MCF 10A (cell line): ENCODE measurements at regions not wholly inside any gene's neighbourhood (a gene's known extent, or its start where the extent isn't known, plus 50 kb on each side); places are given as distances from the start of the nearest gene placed in this dataset.

ENCODE experiments used
- BruUV-seq: library from RNA; stranded (reverse); fragments of 400-500 nt; replicated peaks from 2 replicates; lab custom pipeline; 2021; lab: Mats Ljungman, UMichigan
- CTCF ChIA-PET: fragments of 300-600 bp; sonication (Branson Sonifier 250); formaldehyde crosslinking; extraction: SDS; loops from one replicate; lab custom pipeline; 2021; ENCODE audit warnings: antibody characterized with exemption, inconsistent platforms; lab: Yijun Ruan, JAX
- POLR2A ChIA-PET: fragments of 300-600, 350-650 bp; sonication (Branson Sonifier 250); formaldehyde crosslinking; extraction: SDS; loops from one replicate; lab custom pipeline; 2020; ENCODE audit warnings: antibody characterized with exemption, inconsistent platforms; lab: Yijun Ruan, JAX
- DNase-seq: peaks from one replicate; pipeline ENCODE4 v3.0.0-alpha.2; 2018; ENCODE audit not compliant: unreplicated experiment
- H3K27ac Mint-ChIP-seq: one replicate; pipeline ENCODE4 v1.8.0; 2022; ENCODE audit warnings: mild to moderate bottlenecking, low read depth, mixed read lengths; ENCODE audit not compliant: unreplicated experiment
- H3K27me3 Mint-ChIP-seq: one replicate; pipeline ENCODE4 v1.8.0; 2022; ENCODE audit warnings: mixed read lengths; ENCODE audit not compliant: insufficient read depth, unreplicated experiment
- H3K36me3 Mint-ChIP-seq: one replicate; pipeline ENCODE4 v1.8.0; 2022; ENCODE audit warnings: mild to moderate bottlenecking, moderate library complexity, mixed read lengths; ENCODE audit not compliant: insufficient read depth, unreplicated experiment
- H3K4me1 Mint-ChIP-seq: one replicate; pipeline ENCODE4 v1.8.0; 2022; ENCODE audit warnings: mixed read lengths; ENCODE audit not compliant: insufficient read depth, unreplicated experiment
- H3K4me3 Mint-ChIP-seq: one replicate; pipeline ENCODE4 v1.8.0; 2022; ENCODE audit warnings: mild to moderate bottlenecking, moderate library complexity, mixed read lengths; ENCODE audit not compliant: unreplicated experiment
- H3K9me3 Mint-ChIP-seq: one replicate; pipeline ENCODE4 v1.8.0; 2022; ENCODE audit warnings: mixed read lengths; ENCODE audit not compliant: unreplicated experiment
- CTCF ChIP-seq: fragments of 200-600 bp; IDR thresholded peaks from one replicate; pipeline ENCODE4 v1.8.0; 2022; ENCODE audit warnings: antibody characterized with exemption, mild to moderate bottlenecking; ENCODE audit not compliant: unreplicated experiment
- intact Hi-C: fragments of 100-400 bp; cut with micrococcal nuclease; formaldehyde crosslinking; loops from 2 replicates; pipeline ENCODE4 v1.14.1; 2022

DNA sequence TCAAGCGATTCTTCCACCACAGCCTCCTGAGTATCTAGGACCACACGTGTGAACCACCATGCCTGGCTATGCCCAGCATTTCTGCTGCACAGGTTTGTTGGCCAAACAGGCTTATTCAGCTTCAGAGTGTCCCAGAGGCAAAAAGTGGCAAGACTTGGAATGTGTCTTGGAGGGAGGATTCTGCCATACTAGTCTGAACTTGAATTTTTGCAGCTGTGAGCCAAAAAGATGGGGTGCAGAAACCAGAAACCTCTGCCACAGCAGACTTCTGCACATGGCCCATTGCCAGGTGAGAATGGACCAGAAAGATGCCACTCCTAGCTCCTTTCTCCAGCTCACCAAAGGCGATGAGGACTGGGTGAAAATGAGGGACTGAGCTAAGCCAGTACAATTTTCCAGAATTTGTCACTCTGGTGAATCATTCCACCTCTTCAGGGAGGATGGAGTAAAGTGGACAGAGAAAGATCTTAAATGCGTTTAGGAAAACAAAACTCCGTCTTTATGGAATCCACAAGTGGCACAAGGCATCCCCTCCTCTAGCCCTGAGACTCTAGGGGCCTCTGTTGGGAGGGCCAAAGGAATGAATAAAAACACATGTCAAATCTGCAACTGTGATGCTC is 369.1 kb upstream of the CLNK start:
- H3K4me3 Mint-ChIP-seq, result no peak overlapping the region
- ChIA-PET POLR2A (no interaction called here), CTCF (interaction anchor here (0.8 kb wide), 1 partner anchor 28 kb away, joined by 3 read pairs; no protein-coding TSS in a partner anchor)
- H3K27me3 Mint-ChIP-seq, result no peaks in the 10 kb centered on the region
- no TSS peak for BruUV-seq
- no peaks in the 10 kb centered on the region for H3K4me1 Mint-ChIP-seq
- H3K9me3 Mint-ChIP-seq, result peaks cover 42% of the 10 kb centered on the region
- TF ChIP-seq CTCF, result no peak
- DNase-seq, result peak; percentile 55
- H3K27ac Mint-ChIP-seq, result no peak overlapping the region
- intact Hi-C loops, result no loop called here
- no peaks in the 10 kb centered on the region for H3K36me3 Mint-ChIP-seq

DNA sequence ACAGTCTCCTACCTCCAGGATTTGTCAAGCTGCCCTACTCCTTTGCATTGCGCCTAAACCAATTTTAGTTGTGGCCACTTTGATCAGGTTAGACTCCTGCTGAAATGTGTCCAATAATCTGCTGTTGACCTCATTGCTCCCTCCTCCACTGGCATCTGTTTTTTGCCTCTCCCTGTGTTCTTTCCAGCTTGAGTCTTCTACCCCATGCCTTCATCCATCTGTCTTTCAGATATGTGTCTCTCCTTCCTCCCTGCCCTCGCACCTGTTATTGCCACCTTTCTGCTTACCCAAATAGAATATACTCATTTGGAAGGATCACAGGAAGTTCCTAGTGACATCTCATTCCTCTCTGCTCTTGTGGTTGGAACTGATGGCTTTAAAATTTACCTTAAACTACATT is 366.6 kb upstream of the CLNK start:
- intact Hi-C loops, result no loop called here
- ChIA-PET CTCF (interaction anchor here (0.6 kb wide), 1 partner anchor 57 kb away, joined by 3 read pairs; no protein-coding TSS in a partner anchor), POLR2A (no interaction called here)
- DNase-seq, result no peak
- no TSS peak for BruUV-seq
- H3K36me3 Mint-ChIP-seq, result no peaks in the 10 kb centered on the region
- no peak overlapping the region for H3K4me3 Mint-ChIP-seq
- no peaks in the 10 kb centered on the region for H3K4me1 Mint-ChIP-seq
- no peaks in the 10 kb centered on the region for H3K27me3 Mint-ChIP-seq
- H3K27ac Mint-ChIP-seq, result no peak overlapping the region
- no peak for TF ChIP-seq CTCF
- H3K9me3 Mint-ChIP-seq, result peaks cover 35% of the 10 kb centered on the region

DNA sequence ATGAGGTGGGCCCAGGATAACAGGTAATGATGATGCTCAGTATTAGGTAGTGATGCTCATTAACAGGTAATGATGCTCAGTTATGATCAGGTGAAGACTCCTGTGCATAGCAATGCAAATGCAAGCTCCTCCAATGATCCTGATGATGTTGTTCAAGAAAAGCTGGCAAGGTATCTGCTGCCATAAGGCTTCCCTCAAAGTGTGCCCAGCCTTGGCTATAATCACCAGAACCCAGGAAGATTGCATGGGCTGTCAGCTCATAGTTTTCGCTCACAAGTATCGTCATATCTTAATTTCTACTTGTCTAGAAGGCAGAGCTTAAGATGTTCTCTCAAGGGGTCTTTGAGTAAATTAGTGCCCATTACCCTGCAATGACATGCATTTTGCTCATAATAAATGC is 366.2 kb upstream of the CLNK start:
- H3K27me3 Mint-ChIP-seq, result no peaks in the 10 kb centered on the region
- DNase-seq, result no peak
- H3K4me3 Mint-ChIP-seq, result no peak overlapping the region
- H3K27ac Mint-ChIP-seq, result no peak overlapping the region
- TF ChIP-seq CTCF, result no peak
- intact Hi-C loops, result no loop called here
- CTCF ChIA-PET, result interaction anchor here (0.6 kb wide), 1 partner anchor 57 kb away, joined by 3 read pairs; no protein-coding TSS in a partner anchor
- POLR2A ChIA-PET, result no interaction called here
- no TSS peak for BruUV-seq
- peaks cover 34% of the 10 kb centered on the region for H3K9me3 Mint-ChIP-seq
- no peaks in the 10 kb centered on the region for H3K36me3 Mint-ChIP-seq
- H3K4me1 Mint-ChIP-seq, result no peaks in the 10 kb centered on the region

DNA sequence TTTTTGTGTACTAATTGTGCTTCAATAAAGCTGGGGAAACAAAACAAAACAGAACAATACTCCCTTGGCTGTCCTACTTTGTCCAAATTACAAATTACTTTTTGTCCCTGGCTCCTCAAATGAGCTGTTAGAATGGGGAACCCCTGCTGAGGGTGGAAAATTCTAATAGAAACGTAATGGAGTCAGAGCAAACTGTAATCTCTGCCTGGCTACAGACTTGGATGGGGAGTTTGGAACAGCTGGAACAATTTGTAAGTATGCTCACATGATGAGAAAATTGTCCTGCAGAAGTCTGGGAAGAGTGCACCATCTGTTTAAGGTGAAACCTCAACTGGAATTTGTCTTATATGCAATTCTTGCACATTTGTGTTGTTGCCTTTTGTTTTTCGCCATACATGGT is 364.4 kb upstream of the CLNK start:
- H3K4me1 Mint-ChIP-seq, result no peaks in the 10 kb centered on the region
- no peak for DNase-seq
- intact Hi-C loops, result no loop called here
- no TSS peak for BruUV-seq
- no peaks in the 10 kb centered on the region for H3K36me3 Mint-ChIP-seq
- no peak overlapping the region for H3K27ac Mint-ChIP-seq
- H3K9me3 Mint-ChIP-seq, result peaks cover 43% of the 10 kb centered on the region
- no peaks in the 10 kb centered on the region for H3K27me3 Mint-ChIP-seq
- no peak overlapping the region for H3K4me3 Mint-ChIP-seq
- no peak for TF ChIP-seq CTCF
- POLR2A ChIA-PET, result no interaction called here
- CTCF ChIA-PET, result no interaction called here
